Panc1 (cell line): ENCODE measurements at regions not wholly inside any gene's neighbourhood (a gene's known extent, or its start where the extent isn't known, plus 50 kb on each side); places are given as distances from the start of the nearest gene placed in this dataset.

Source experiments
- ATAC-seq: fragments of 200-7000 bp; cut with Tn5 transposase; 2 replicates; pipeline ENCODE4 v1.9.1; 2020; ENCODE audit warnings: mild to moderate bottlenecking, moderate library complexity
- BruUV-seq: library from RNA; stranded (reverse); fragments of 400-500 nt; replicated peaks from 2 replicates; lab custom pipeline; 2021; lab: Mats Ljungman, UMichigan
- CTCF ChIA-PET: fragments of 300-600 bp; sonication (Branson Sonifier 250); formaldehyde crosslinking; loops from one replicate; lab custom pipeline; 2022; ENCODE audit warnings: antibody characterized with exemption; lab: Charles Lee
- POLR2A ChIA-PET: fragments of 300-600 bp; sonication (Branson Sonifier 250); formaldehyde crosslinking; loops from one replicate; lab custom pipeline; 2022; ENCODE audit warnings: antibody characterized with exemption; lab: Charles Lee
- DNase-seq: peaks from one replicate; pipeline ENCODE4 v3.0.0-alpha.2; 2010; ENCODE audit warnings: low read depth, low spot score
- H3K27ac ChIP-seq: 2 replicates; pipeline ENCODE4 v1.5.1; 2011; ENCODE audit warnings: mild to moderate bottlenecking, low read length, inconsistent platforms
- H3K27me3 ChIP-seq: fragments of 200-500 bp; sonication (Bioruptor generic); 2 replicates; pipeline ENCODE4 v1.6.0; 2014; ENCODE audit warnings: low read length, inconsistent platforms; ENCODE audit not compliant: control insufficient read depth, insufficient read depth
- H3K36me3 ChIP-seq: fragments of 200-500 bp; sonication (Bioruptor generic); 2 replicates; pipeline ENCODE4 v1.5.1; 2014; ENCODE audit warnings: inconsistent platforms, mild to moderate bottlenecking, low read length, moderate library complexity; ENCODE audit not compliant: control insufficient read depth, insufficient read depth
- H3K4me1 ChIP-seq: 2 replicates; pipeline ENCODE4 v1.5.1; 2011; ENCODE audit warnings: inconsistent platforms, mild to moderate bottlenecking, low read length, moderate library complexity; ENCODE audit not compliant: control insufficient read depth, insufficient read depth
- H3K4me3 ChIP-seq, 2 experiments: 2 replicates each; pipeline ENCODE4 v1.5.1; 2011 to 2012; ENCODE audit warnings: low read depth in 2 of 2, low read length in 2 of 2, mild to moderate bottlenecking in 2 of 2, inconsistent platforms in 1 of 2, moderate library complexity in 1 of 2
- H3K9me3 ChIP-seq: fragments of 200-500 bp; sonication (Bioruptor generic); 2 replicates; pipeline ENCODE4 v1.5.1; 2014; ENCODE audit warnings: low read depth, mild to moderate bottlenecking, inconsistent platforms, low read length, moderate library complexity; ENCODE audit not compliant: control insufficient read depth, insufficient read depth
- CTCF ChIP-seq: fragments of 450-650 bp; IDR thresholded peaks from 2 replicates; pipeline ENCODE4 v1.5.1; 2017; ENCODE audit warnings: mild to moderate bottlenecking
- POLR2AphosphoS5 ChIP-seq: IDR thresholded peaks from 2 replicates; pipeline ENCODE4 v1.6.1; 2012; ENCODE audit warnings: mild to moderate bottlenecking, low read depth, low read length, moderate library complexity
- SIN3A ChIP-seq: IDR thresholded peaks from 2 replicates; pipeline ENCODE4 v1.6.1; 2012; ENCODE audit warnings: low read depth, mild to moderate bottlenecking, low read length, moderate library complexity, borderline replicate concordance; ENCODE audit not compliant: insufficient read depth
- TCF7L2 ChIP-seq: IDR thresholded peaks from 2 replicates; pipeline ENCODE4 v1.6.1; 2011; ENCODE audit warnings: mild to moderate bottlenecking, low read depth, low read length, inconsistent platforms
- in situ Hi-C: cut with HindIII; loops from 2 replicates; pipeline ENCODE4 v1.10.0; 2016; ENCODE audit warnings: low sequenced_read_pairs, low pct_unique_long_range_greater_than_20kb
- intact Hi-C: fragments of 100-400 bp; cut with micrococcal nuclease; formaldehyde crosslinking; loops from one replicate; pipeline ENCODE4 v1.10.0; 2022; ENCODE audit not compliant: unreplicated experiment
- TF ChIP-seq, protein P1 (sequence below), 2 experiments: IDR thresholded peaks; 2 replicates each; pipeline ENCODE4 v1.6.1; 2011 to 2012; ENCODE audit warnings: low read depth in 2 of 2, control low read depth in 1 of 2, low read length in 1 of 2, mild to moderate bottlenecking in 1 of 2, moderate library complexity in 1 of 2; ENCODE audit not compliant: insufficient read depth in 1 of 2

DNA sequence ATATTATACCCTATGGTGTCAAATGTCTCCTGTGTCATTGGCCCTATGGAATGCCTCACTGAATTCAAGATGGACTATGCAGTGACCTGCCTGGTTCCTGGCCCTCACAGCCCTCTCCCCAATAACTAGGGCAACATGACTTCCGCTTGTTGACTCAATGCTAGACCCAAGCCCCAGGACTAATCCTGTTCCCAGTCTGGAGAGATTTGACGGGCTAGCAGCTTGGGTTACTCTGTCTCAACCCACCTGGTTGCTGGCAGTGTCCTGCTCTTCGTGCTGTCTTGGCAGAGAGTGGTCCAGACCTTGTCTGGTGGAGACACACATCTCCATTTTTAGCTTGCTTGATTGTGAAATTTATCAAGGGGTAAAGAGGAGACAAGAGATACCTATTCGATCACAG lies 135.8 kb upstream of the HES1 start:
- CTCF ChIA-PET, result no interaction called here

GRCh38 chr3:194000712-194001111 lies 135.2 kb upstream of the HES1 start:
- no peak for DNase-seq
- intact Hi-C loops, result no loop called here
- CTCF ChIA-PET, result no interaction called here
- Histone ChIP-seq H3K36me3 (no peaks in the 10 kb centered on the region), H3K4me1 (peaks cover 36% of the 10 kb centered on the region), H3K27me3 (no peaks in the 10 kb centered on the region), H3K27ac (no peak overlapping the region), H3K4me3 (no peak overlapping the region), H3K9me3 (no peaks in the 10 kb centered on the region)
- in situ Hi-C loops, result no loop called here
- BruUV-seq, result no TSS peak
- no peak for ATAC-seq
- TF ChIP-seq TCF7L2 (no peak), POLR2AphosphoS5 (no peak)
- POLR2A ChIA-PET, result no interaction called here

More for the DNA sequence above, 135.8 kb upstream of the HES1 start:
- TF ChIP-seq CTCF (no peak), POLR2AphosphoS5 (no peak), TCF7L2 (no peak), SIN3A (no peak)
- TF ChIP-seq, protein P1, sequence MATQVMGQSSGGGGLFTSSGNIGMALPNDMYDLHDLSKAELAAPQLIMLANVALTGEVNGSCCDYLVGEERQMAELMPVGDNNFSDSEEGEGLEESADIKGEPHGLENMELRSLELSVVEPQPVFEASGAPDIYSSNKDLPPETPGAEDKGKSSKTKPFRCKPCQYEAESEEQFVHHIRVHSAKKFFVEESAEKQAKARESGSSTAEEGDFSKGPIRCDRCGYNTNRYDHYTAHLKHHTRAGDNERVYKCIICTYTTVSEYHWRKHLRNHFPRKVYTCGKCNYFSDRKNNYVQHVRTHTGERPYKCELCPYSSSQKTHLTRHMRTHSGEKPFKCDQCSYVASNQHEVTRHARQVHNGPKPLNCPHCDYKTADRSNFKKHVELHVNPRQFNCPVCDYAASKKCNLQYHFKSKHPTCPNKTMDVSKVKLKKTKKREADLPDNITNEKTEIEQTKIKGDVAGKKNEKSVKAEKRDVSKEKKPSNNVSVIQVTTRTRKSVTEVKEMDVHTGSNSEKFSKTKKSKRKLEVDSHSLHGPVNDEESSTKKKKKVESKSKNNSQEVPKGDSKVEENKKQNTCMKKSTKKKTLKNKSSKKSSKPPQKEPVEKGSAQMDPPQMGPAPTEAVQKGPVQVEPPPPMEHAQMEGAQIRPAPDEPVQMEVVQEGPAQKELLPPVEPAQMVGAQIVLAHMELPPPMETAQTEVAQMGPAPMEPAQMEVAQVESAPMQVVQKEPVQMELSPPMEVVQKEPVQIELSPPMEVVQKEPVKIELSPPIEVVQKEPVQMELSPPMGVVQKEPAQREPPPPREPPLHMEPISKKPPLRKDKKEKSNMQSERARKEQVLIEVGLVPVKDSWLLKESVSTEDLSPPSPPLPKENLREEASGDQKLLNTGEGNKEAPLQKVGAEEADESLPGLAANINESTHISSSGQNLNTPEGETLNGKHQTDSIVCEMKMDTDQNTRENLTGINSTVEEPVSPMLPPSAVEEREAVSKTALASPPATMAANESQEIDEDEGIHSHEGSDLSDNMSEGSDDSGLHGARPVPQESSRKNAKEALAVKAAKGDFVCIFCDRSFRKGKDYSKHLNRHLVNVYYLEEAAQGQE (IDR thresholded peaks at IDR 0.05; ENCODE audit: insufficient read depth in 1 of 2, low read depth in 2 of 2, low read length in 1 of 2), result no peak
- in situ Hi-C loops (no loop called here), intact Hi-C loops (no loop called here)
- no peak overlapping the region for H3K27ac ChIP-seq
- POLR2A ChIA-PET, result no interaction called here
- no peaks in the 10 kb centered on the region for H3K36me3 ChIP-seq
- H3K9me3 ChIP-seq, result no peaks in the 10 kb centered on the region
- H3K27me3 ChIP-seq, result no peaks in the 10 kb centered on the region
- no TSS peak for BruUV-seq
- no peak overlapping the region for H3K4me3 ChIP-seq
- DNase-seq (no peak), ATAC-seq (no peak)
- peaks cover 30% of the 10 kb centered on the region for H3K4me1 ChIP-seq

GRCh38 chr3:194001728-194002459 lies 134.1 kb upstream of the HES1 start:
- peak overlapping the region; percentile 72 for H3K27ac ChIP-seq

More at GRCh38 chr3:194001728-194002459, 134.1 kb upstream of the HES1 start:
- no peaks in the 10 kb centered on the region for H3K27me3 ChIP-seq
- ChIA-PET CTCF (no interaction called here), POLR2A (no interaction called here)
- no TSS peak for BruUV-seq
- ATAC-seq, result no peak
- no peaks in the 10 kb centered on the region for H3K36me3 ChIP-seq
- intact Hi-C loops, result loop anchor here (2.0 kb wide), 2 partner anchors 129 to 133 kb away; no protein-coding TSS in a partner anchor
- TF ChIP-seq POLR2AphosphoS5 (no peak), SIN3A (no peak), TCF7L2 (no peak), CTCF (no peak)
- TF ChIP-seq, protein P1 (IDR thresholded peaks at IDR 0.05; ENCODE audit: insufficient read depth in 1 of 2, low read depth in 2 of 2, low read length in 1 of 2), result no peak
- no peak overlapping the region for H3K4me3 ChIP-seq
- DNase-seq, result no peak
- H3K4me1 ChIP-seq, result peaks cover 39% of the 10 kb centered on the region
- in situ Hi-C loops, result no loop called here
- no peaks in the 10 kb centered on the region for H3K9me3 ChIP-seq
